NT2/D1 (cell line): ENCODE measurements at regions not wholly inside any gene's neighbourhood (a gene's known extent, or its start where the extent isn't known, plus 50 kb on each side); places are given as distances from the start of the nearest gene placed in this dataset.
"Not testable (repeated sequence)": the region's sequence is repeated elsewhere in the genome, so short reads cannot be mapped to it uniquely, and the experiment has no call there.

Experiments
- DNase-seq: peaks from one replicate; pipeline ENCODE4 v3.0.0-alpha.2; 2011; ENCODE audit warnings: low read depth, low spot score
- H3K27me3 ChIP-seq: 2 replicates; pipeline ENCODE4 v1.6.0; 2011; ENCODE audit warnings: mild to moderate bottlenecking; ENCODE audit not compliant: insufficient read length, insufficient read depth
- H3K36me3 ChIP-seq: 2 replicates; pipeline ENCODE4 v1.6.1; 2011; ENCODE audit warnings: mild to moderate bottlenecking, low read length, mixed read lengths; ENCODE audit not compliant: insufficient read depth, insufficient read length
- H3K4me1 ChIP-seq: 2 replicates; pipeline ENCODE4 v1.5.1; 2011; ENCODE audit not compliant: insufficient read depth, insufficient read length
- H3K4me3 ChIP-seq: 2 replicates; pipeline ENCODE4 v1.5.1; 2011; ENCODE audit warnings: low read depth; ENCODE audit not compliant: insufficient read length
- H3K9ac ChIP-seq: 2 replicates; pipeline ENCODE4 v1.6.0; 2011; ENCODE audit warnings: low read depth; ENCODE audit not compliant: insufficient read length
- H3K9me3 ChIP-seq: 2 replicates; pipeline ENCODE4 v1.5.1; 2011; ENCODE audit warnings: mild to moderate bottlenecking, low read length; ENCODE audit not compliant: insufficient read depth
- SUZ12 ChIP-seq: IDR thresholded peaks from 2 replicates; pipeline ENCODE4 v1.6.1; 2011; ENCODE audit not compliant: insufficient read length, insufficient read depth; ENCODE audit errors: extremely low read depth
- YY1 ChIP-seq: IDR thresholded peaks from 2 replicates; pipeline ENCODE4 v1.6.1; 2011; ENCODE audit not compliant: insufficient read length, insufficient read depth
- ZNF274 ChIP-seq: IDR thresholded peaks from 2 replicates; pipeline ENCODE4 v1.6.1; 2011; ENCODE audit warnings: mild to moderate bottlenecking, low read depth, low read length

- no peak overlapping the region for H3K9ac ChIP-seq
- H3K9me3 ChIP-seq = no peaks in the 10 kb centered on the region
- TF ChIP-seq SUZ12 (no peak), ZNF274 (no peak), YY1 (no peak)
- no peaks in the 10 kb centered on the region for H3K27me3 ChIP-seq
- no peaks in the 10 kb centered on the region for H3K36me3 ChIP-seq
- no peak for DNase-seq
- H3K4me1 ChIP-seq = no peaks in the 10 kb centered on the region
- no peak overlapping the region for H3K4me3 ChIP-seq
Observed at GRCh38 chr6:119428633-119429032, 79.1 kb upstream of the MAN1A1 start.

DNA sequence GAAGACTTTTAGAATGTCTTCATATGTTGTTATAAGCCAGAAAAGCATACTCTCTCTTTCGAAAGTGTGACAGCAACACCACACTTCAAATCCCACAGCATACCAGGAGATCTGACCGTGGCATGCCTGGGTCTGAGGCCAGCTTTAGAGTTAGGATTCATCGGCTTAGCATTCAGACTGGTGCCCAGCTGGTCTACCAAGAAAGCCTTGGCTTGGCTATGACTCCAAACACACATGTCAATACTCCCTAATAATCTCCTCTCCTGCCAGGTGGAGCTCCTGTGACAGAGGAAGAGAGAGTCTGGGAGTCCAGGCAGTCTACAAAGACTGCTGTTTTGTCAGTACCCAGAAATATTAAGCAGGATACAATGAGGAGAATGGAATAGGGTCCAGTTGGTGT, 77.1 kb upstream of the MAN1A1 start:
- TF ChIP-seq ZNF274 (no peak), SUZ12 (no peak), YY1 (no peak)
- DNase-seq = no peak
- no peaks in the 10 kb centered on the region for H3K27me3 ChIP-seq
- no peaks in the 10 kb centered on the region for H3K4me1 ChIP-seq
- H3K4me3 ChIP-seq = no peak overlapping the region
- H3K36me3 ChIP-seq = no peaks in the 10 kb centered on the region
- no peaks in the 10 kb centered on the region for H3K9me3 ChIP-seq
- H3K9ac ChIP-seq = no peak overlapping the region

GRCh38 chr6:119423996-119424395, 74.4 kb upstream of the MAN1A1 start:
- no peak for DNase-seq
- Histone ChIP-seq H3K27me3 (no peaks in the 10 kb centered on the region), H3K9me3 (no peaks in the 10 kb centered on the region), H3K4me1 (no peaks in the 10 kb centered on the region), H3K9ac (no peak overlapping the region), H3K4me3 (no peak overlapping the region), H3K36me3 (no peaks in the 10 kb centered on the region)
- TF ChIP-seq YY1 (no peak), ZNF274 (no peak), SUZ12 (no peak)

- H3K9me3 ChIP-seq, H3K36me3 ChIP-seq, H3K4me3 ChIP-seq, H3K9ac ChIP-seq, H3K27me3 ChIP-seq, H3K4me1 ChIP-seq: not testable (repeated sequence)
- DNase-seq = peak; percentile 6
Observed at GRCh38 chr6:119418084-119418483, 68.5 kb upstream of the MAN1A1 start.

DNA sequence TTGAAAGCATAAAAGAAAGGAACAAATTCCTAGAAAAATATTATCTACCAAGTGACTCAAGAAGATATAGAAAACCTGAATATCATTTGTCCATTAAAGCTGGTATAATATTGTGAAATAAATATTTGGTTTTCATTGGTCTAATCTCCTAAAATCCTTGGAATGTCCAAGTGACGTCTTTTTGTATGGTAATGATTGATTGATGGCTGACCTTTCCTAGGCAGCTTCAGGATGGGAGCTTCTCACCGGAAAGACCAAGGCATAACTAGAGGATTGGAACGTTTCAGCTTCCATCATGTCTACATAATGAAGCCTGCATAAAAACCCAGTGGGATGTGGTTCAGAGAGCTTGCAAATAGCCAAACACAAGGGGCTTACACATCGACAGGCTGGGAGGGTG, 57.6 kb upstream of the MAN1A1 start:
- Histone ChIP-seq H3K4me3 (no peak overlapping the region), H3K36me3 (no peaks in the 10 kb centered on the region), H3K27me3 (no peaks in the 10 kb centered on the region), H3K4me1 (no peaks in the 10 kb centered on the region), H3K9ac (no peak overlapping the region), H3K9me3 (no peaks in the 10 kb centered on the region)
- no peak for DNase-seq
- no peak for TF ChIP-seq SUZ12
- no peak for TF ChIP-seq YY1
- no peak for TF ChIP-seq ZNF274

GRCh38 chr6:119405114-119405513, 55.6 kb upstream of the MAN1A1 start:
- not testable (repeated sequence) for H3K9me3 ChIP-seq, H3K4me1 ChIP-seq, H3K4me3 ChIP-seq, H3K36me3 ChIP-seq, H3K9ac ChIP-seq, H3K27me3 ChIP-seq, DNase-seq
